HG02840 (cell line): ENCODE measurements at regions not wholly inside any gene's neighbourhood (a gene's known extent, or its start where the extent isn't known, plus 50 kb on each side); places are given as distances from the start of the nearest gene placed in this dataset.
"Not testable (repeated sequence)": the region's sequence is repeated elsewhere in the genome, so short reads cannot be mapped to it uniquely, and the experiment has no call there.

Experiments
- ATAC-seq: cut with Tn5 transposase; IDR thresholded peaks from one replicate; pipeline ENCODE4 v1.9.1; 2021; ENCODE audit warnings: mild to moderate bottlenecking, moderate library complexity, moderate number of reproducible peaks; ENCODE audit not compliant: unreplicated experiment, low FRiP score

DNA sequence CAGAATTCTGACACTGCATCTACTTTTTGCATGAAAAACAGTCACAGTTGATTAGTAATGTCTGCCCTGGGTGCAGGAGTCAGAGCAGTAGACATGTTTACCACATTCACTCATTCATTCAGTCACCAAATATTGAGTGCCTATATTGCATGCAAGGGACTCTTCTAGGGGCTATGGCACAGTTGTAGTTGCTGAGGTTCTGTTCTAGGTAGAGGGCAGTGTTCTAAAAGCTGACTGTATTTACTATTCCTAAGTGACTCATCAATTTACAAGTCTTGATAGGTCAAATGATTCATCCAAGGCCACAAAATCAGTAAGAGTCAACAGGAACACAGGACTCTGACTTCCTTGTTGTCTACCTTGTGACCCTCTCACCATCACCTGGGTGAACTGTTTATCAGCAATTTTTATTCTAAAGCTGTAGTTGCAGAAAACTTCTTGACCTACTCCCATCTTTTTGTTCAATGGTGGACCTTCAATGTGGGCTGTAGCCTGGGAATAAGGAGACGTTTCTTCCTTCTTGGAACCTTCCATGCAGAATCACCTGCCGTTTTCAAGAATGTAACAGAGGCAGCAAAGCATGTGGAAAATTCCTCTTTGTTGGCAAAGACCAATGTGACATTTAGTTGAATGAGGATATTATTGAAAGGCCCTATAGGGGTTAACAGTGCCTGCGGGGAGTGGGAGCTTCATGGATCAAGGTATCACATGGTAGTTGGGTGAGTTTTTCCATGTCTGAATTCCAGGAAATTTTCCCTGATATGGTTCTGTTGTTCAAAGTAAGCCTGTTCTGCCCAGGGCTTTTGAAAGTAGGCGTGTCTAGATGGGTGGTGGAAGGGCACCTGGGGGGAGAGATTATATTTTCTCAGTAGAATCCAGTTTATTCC, 223.2 kb downstream of the KTN1 start:
- ATAC-seq = no peak

DNA sequence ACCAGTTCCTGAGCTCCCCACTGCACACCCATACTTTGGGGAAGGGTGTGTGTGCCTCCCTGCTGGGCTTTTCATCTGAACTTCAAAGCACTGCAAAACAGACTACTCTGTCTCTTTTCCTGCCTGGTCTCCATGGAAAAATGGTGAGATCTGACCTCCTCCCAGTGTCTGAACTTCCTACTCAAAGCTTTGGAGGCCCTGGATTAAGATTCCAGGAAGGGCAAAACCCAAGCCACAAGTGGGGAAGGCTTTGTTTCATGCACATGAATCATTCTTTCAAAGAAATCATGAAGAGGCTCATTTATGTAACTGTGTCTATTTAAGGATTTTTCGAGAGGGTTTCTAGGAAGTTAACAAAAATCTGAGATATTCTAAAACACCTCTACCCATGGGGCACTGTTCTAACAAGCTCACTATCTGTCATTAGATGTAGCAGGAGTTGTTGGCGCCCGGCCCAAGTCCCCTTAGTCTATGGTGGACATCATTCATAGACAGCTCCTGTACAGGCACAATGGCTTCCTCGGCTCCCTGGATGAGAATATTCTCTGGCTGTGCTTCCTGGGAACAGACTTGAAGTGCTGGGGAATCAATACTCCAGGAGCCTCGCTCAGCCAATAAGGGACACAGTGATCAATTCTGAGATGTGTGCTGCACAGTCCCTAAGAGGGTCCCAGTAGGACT, 224.0 kb downstream of the KTN1 start:
- no peak for ATAC-seq

DNA sequence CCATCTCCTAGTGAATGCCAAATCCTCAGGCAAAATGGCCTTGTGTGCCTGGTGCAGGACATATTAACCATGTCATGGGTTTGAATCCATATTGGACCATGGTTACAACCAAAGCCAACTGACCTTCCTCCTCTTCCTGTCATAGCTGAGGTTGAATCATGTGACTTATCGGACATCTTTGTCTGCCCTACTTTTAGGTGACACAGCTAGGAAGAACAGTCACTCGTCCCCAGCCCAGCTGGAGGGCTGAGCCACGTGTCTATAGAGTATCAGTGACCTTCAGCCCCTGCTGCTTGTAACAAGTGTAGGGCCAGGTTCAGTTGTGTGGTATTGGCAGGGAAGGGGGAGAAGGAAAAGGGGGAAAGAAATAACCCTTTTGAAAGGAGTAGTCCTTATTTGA, 225.2 kb downstream of the KTN1 start:
- ATAC-seq = no peak

DNA sequence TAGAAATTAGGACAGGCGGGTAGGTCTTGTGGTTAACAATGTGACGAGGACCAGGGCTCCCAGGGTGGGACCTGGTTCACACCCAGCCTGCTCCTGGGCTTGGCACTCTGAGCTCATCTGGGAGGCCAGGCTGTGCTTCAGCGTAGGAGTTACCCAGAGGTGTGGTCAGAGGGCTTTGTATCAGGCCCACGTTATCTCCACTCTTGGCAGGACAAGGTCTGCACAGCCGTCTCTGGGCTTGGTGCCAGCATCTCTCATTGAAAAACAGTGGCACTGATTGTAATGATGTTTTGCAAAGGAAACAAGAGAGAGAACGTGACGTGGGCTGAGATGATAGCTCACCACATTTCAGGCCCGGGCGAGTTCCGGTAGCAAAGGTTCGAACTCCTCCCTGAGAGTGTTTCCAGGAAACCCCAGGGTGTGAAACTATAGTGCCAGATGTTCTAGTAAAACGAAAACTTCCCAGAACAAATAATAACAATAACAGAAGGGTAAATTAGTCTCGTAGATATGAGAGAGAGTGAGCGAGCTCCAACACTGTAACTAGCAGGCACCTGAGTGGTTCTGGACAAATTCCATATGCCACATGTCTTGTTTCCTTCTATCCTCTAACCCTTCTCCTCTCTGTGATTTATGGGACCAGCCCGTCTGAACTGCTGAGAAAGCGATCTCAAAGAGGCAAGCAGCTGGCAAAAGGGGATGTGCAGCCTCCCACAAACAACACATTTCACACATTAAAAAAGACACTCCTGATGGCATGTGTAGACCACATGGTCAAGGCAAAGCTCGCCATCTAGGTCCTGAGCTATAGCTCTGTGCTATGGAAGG, 227.3 kb downstream of the KTN1 start:
- ATAC-seq = no peak

DNA sequence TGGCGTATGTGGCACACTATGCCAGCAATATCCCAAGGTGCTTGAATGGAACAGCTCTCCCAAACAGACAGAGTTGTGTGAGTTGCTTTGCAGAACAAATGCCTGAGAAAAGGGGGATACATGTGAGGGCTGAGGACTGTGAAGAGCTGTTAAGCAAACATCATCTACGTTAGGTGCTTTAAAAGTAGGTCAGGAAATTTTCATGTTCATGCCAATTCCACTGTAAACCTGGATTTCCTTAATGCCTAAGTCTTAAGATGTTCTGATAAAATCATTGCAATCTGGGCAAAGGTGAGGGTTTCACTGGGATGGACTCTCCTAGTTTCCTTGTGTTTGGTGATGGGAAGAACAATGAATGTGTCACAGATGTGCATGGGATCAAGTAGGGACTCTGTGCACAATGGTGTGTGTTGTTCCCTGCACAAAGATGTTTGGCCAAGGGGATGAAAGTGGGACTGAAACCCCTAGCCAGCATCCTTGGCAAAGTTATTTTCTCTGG, 227.9 kb downstream of the KTN1 start:
- no peak for ATAC-seq

DNA sequence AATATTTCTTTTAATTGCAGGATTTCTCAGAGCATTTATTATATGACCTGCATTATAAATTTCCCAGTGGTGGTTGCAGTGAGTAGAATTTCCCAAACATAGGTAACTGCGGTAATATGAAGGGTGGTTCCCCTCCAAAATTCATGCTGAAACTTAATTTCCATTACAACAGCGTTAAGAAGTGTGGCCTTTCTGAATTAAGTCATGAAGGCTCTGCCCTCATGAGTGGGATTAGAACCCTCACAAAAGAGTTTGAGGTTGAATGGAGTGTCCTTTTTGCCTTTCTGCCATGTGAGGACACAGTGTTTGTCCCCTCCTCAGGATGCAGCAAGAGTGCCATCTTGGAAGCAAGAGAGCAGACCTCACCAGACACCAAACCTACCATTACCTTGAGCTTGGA, 233.6 kb downstream of the KTN1 start:
- ATAC-seq = no peak

DNA sequence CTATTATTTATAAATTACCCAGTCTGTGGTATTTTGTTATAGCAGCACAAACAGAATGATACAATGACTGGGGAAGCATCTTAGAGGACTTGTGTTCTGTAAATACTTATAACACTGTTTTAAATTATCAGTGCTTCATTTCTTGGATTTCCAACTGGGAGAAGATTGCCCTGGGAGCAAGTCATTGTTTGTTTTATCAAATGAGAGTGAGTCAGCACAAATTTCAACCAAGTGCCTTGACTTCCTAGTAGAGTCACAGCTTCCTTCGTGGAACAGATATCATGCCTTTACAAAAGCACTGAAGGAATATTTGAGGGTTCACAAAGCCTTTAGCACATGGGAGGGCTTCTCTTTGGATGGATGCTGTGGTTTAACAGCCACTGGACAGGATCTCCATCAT, 234.1 kb downstream of the KTN1 start:
- ATAC-seq = no peak

DNA sequence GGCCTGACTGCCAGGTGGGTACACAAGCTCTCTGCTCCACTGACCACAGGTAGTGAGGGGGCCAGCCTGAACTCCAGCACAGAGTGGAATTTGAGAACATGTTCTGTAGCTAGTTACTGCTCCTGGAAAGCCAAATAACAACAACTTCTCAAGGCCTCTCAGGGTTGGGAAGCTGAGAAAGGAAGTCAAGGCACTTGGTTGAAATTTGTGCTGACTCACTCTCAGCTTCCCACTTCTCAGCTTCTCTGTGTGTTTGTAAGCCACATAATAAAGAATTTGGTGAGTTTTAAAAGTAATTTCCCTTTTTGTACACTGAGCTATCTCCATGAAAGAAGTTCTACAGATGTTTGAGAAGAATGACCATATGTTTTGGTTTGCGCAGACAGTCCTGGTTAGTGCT, 234.9 kb downstream of the KTN1 start:
- no peak for ATAC-seq

DNA sequence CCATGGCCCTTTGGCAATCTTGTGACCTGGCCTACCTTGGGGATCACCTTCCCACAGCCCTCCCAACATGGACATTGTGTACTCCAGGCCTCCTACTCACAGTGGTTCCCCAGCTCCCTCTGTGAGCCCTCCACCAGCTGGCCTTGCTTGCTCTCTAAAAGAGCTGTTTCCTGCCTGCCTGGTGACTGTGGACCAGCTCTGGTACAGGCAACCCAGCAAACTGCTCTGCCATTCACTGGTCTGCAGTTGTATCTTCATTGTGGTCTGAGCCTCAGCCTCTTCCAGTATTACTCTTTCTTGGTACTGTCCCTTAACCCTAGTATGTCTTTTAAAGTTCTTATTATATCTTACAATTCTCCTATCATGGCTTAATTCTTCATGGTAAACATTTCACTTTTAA, 236.2 kb downstream of the KTN1 start:
- ATAC-seq = no peak

DNA sequence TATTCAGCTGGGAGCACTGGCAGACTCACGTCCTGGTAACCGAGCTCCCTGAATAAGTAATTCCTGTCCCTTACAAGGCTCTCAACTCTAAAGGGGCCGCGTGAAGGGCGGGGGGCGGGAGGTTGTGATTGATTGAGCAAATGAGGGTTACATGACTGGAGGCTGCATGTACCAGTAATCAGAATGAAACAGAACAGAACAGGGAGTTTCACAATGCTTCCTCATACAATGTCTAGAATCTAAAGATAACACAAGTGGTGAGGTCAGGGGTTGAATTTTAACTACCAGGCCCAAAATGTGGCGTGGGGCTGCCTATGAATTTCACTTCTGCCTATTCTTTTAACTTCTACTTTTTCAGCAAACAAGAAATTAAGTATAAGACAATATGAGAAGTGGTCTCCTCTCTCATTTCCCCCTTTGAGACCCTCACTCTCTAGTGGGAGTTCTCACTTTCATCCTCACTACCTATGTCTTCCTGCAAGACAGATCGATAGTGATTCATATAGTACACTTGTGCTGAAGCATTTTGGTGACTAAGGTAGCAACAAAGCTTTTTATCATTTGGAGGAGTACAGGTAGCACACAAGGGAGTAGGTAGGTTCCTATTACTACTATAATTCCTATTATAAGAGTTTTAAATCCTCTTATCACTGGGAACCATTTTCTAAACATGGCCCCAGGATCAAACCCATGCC, 239.8 kb downstream of the KTN1 start:
- peak; percentile 82 for ATAC-seq

DNA sequence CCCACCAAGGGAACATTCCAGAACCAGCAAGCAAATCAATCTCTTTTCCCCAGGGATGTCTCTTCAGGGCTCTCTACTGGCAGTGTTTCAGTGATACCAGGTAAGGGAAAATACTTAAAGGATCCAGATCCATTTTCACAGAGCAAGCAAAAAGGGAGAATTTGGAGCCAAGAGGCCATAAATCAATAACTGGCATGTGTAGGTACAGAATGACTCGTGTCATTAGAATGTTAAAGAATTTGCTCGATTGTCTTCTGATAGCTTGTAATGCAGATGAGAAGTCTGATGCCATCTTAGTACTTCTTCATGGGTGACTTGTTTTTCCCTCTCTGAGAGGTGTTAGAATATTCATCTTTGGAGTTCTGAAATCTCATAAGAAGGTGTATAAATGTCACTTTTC, 242.9 kb downstream of the KTN1 start:
- ATAC-seq = no peak

DNA sequence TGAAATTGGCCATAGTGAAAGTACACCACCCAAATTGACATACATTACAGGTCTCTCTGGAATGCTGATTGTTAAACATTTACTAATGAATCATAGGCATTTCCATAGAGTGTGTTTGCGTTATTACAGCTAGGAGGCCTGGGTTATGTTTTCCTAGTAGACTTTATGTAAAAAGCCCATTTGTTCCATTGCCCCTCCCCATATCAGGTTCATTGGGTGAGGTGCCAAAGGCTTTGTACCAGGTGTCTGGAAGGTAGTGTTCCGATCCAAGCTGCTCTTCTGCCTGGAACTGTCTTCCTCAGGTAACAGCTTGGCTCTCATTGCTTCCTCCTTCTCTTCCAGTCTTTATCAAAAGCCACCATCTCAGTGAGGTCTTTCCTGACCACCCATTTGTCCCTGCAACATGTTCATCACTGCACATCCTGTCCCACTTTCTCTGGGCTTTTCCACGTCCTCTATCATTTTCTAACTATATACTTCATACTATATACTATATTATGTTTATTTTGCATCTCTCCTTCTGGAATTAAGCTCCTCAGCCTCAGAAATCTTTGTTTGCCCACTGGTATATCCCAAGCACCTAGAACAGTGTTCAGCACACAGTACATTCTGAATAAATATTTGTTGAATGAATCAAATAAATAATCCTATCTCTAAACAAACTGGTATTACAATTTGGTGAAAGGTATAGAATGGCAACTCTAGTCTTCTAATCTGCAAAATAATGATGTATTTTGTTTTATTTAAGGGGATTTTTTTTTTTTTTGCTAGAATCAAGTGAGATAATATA, 252.3 kb downstream of the KTN1 start:
- no peak for ATAC-seq

DNA sequence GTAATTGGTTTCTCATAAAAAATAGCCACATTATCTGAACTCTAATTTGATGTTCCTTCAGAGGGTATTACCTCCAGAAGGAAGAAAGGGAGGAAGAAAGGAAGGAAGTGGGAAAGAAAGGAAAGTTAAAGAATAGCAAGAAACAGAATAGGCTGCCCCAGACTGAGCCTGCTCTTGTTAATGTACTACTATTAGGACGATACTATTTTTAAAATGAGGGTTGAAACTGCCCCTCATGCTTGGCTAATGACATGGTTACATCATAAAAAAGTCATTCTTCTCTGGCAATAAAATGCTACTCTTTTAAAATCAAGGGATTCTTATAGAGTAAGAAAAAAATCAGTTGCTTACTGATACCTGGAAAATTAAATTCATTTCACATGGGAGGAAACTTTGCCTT, 253.0 kb downstream of the KTN1 start:
- no peak for ATAC-seq

DNA sequence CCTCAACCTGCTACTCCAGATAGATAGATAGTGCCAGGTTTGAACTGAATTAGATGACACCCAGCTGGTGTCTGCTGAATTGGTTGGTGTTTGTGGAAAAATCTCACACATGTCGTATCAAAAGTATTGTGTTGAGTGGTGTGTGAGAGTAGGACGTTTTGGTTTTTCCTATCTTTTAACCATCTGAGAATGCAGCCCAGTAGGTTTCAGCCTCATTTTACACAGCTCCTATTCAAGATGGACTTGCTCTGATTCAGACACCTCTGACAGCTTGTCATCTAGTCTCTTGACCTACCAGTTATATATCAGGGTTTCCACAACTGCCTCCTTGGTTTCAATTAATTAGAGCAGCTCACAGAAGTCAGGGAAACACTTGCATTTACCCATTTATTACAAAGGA, 254.4 kb downstream of the KTN1 start:
- ATAC-seq = no peak

DNA sequence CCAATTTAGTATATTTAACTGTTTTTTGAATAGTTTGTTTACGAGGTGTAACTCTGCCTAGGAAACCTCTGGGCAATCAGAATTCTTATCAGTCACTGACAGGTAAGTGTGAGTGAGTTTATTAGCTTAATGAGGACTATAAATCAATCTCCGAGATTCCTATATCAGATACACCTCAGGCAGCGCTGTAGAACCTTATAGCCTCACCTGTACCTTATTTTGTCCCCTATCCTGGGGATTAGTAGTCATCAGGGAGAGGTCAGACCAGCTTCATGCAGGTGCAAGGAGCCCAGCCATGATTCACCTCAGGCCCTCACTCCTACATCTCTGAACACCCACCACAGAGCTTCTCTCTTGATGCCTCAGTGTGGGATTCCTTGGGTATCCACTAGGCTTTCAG, 256.0 kb downstream of the KTN1 start:
- ATAC-seq = no peak

DNA sequence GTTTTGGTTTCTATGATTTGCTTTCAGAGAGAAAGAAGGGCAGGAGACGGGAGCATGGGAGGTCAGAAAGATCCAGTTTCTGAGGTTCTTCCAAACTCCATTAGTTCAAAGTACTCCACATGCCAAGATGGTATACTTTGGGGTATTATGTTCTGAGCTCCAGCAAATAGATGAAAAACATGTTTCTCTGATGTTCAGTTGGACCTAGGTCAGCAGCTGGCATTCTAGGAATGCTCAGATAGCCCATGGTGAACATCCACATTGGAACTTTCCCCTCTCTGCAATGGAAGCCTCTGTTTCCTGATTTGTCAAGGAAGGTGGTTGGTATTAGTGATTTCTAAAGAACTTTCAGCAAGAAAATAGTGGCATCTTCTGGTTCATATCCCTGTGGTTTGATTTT, 257.5 kb downstream of the KTN1 start:
- ATAC-seq = no peak

DNA sequence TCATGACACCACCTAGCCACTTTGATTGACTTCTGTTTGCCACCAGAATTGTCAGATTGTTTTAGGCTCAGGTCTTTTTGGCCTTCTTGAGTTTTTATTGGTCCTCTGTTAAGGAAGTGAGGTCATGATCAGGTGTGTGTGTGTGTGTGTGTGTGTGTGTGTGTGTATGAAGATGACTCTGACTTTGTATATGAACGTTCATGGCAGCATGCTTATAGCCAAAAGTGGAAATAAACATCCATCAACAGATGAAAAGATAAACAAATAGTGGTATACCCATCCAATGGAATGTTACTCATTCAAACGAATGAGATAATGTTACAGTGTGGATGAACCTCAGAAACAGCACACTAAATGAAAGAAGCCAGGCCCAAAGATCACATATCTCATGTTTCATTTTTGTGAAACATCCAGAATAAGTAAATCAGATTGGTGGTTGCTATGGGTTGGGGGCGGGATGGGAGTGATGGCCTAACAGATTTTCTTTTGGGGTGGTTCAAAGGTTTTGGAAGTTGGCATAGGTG, 258.6 kb downstream of the KTN1 start:
- no peak for ATAC-seq

DNA sequence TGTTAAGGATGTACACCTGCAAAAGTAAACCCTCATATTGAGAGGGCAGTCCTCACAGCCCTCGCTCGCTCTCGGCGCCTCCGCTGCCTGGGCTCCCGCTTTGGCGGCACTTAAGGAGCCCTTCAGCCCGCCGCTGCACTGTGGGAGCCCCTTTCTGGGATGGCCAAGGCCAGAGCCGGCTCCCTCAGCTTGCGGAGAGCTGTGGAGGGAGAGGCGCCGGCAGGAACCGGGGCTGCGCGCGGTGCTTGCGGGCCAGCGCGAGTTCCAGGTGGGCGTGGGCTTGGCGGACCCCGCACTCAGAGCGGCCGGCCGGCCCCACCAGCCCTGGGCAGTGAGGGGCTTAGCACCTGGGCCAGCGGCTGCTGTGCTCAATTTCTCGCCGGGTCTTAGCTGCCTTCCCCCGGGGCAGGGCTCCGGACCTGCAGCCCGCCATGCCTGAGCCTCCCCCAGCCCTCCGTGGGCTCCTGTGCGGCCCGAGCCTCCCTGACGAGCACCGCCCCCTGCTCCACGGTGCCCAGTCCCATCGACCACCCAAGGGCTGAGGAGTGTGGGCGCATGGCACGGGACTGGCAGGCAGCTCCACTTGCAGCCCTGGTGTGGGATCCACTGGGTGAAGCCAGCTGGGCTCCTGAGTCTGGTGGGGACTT, 259.4 kb downstream of the KTN1 start:
- ATAC-seq = not testable (repeated sequence)

DNA sequence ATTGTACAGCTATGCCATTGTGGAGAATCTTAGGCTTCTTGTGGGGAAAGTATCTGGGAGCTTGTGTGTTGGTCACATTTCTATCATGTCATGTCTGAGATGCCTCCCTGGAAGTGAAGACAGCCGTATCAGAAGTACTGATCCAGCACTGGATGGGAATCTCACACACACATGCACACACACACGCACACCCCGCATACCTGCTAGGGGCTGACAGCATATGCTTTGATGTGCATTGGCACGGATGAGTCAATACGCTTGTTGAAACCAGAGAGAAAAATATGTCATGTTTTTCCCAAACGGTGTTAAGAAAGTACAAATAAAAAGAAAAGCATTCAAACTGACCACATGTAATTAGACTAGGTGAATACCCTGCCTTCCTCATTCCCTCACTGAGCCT, 260.8 kb downstream of the KTN1 start:
- no peak for ATAC-seq
